HepG2 (cell line): ENCODE measurements at regions not wholly inside any gene's neighbourhood (a gene's known extent, or its start where the extent isn't known, plus 50 kb on each side); places are given as distances from the start of the nearest gene placed in this dataset.

ENCODE experiments used
- ATAC-seq: fragments of 200-7000 bp; cut with Tn5 transposase; 3 replicates; pipeline ENCODE4 v1.9.1; 2020; ENCODE audit warnings: mild to moderate bottlenecking, moderate library complexity
- BruUV-seq: library from RNA; stranded (reverse); fragments of 400-500 nt; replicated peaks from 2 replicates; lab custom pipeline; 2021; lab: Mats Ljungman, UMichigan
- CTCF ChIA-PET: fragments of 300-600 bp; formaldehyde crosslinking; extraction: SDS; loops from one replicate; lab custom pipeline; 2021; ENCODE audit warnings: low total read pairs, inconsistent platforms, low intra/inter-chr PET ratio; lab: Yijun Ruan, JAX
- POLR2A ChIA-PET: fragments of 350-600 bp; sonication (Branson Sonifier 250); formaldehyde crosslinking; loops from one replicate; lab custom pipeline; 2020; ENCODE audit warnings: antibody characterized with exemption, inconsistent platforms; lab: Yijun Ruan, JAX
- DNase-seq: peaks from one replicate; pipeline ENCODE4 v3.0.0-alpha.2; 2015; ENCODE audit warnings: low spot score
- FAIRE-seq: peaks from 3 replicates; lab custom pipeline; 2011; peaks lifted over from hg19 to GRCh38; lab: Jason Lieb, UNC
- H2AFZ ChIP-seq: one replicate; pipeline ENCODE4 v1.6.1; 2011; ENCODE audit warnings: low read length, inconsistent platforms
- H3K27ac ChIP-seq: fragments of 300-600 bp; 3 replicates; pipeline ENCODE4 v1.8.0; 2011; ENCODE audit warnings: mixed run types, mild to moderate bottlenecking, mixed read lengths, low read length, inconsistent platforms; ENCODE audit not compliant: insufficient read depth; ENCODE audit errors: extremely low read length
- H3K27me3 ChIP-seq, 2 experiments: fragments of 200-600 bp in 1 of 2; 2 replicates in 1 of 2; 3 replicates in 1 of 2; pipeline versions ENCODE4 v1.6.0 to v1.8.0; 2011; ENCODE audit warnings: low read length in 2 of 2, mild to moderate bottlenecking in 2 of 2, moderate library complexity in 2 of 2, inconsistent platforms in 1 of 2; ENCODE audit not compliant: insufficient read depth in 2 of 2, control insufficient read depth in 1 of 2
- H3K36me3 ChIP-seq, 2 experiments: fragments of 200-600 bp in 1 of 2; replicated peaks in 1 of 2; 2 replicates in 1 of 2; 3 replicates in 1 of 2; pipeline versions ENCODE4 v1.5.1 to v1.8.0; 2011; ENCODE audit warnings: low read length in 2 of 2, inconsistent platforms in 1 of 2; ENCODE audit not compliant: insufficient read depth in 2 of 2, control insufficient read depth in 1 of 2
- H3K4me1 ChIP-seq: 2 replicates; pipeline ENCODE4 v1.5.1; 2012; ENCODE audit warnings: low read length, inconsistent platforms; ENCODE audit not compliant: insufficient read depth
- H3K4me2 ChIP-seq: 2 replicates; pipeline ENCODE4 v1.6.0; 2011; ENCODE audit warnings: low read depth, low read length, inconsistent platforms
- H3K4me3 ChIP-seq, 3 experiments: fragments of 200-600 bp in 1 of 3; sonication (generic), shearing (Covaris generic) in 1 of 3; replicated peaks in 1 of 3; 2 replicates each; pipeline ENCODE4 v1.5.1; 2011 to 2016; ENCODE audit warnings: low read length in 3 of 3, inconsistent platforms in 2 of 3, low read depth in 2 of 3, mild to moderate bottlenecking in 2 of 3, control low read depth in 1 of 3, mixed read lengths in 1 of 3; ENCODE audit not compliant: insufficient read depth in 1 of 3
- H3K79me2 ChIP-seq: one replicate; pipeline ENCODE4 v1.6.1; 2011; ENCODE audit warnings: low read length, inconsistent platforms; ENCODE audit not compliant: insufficient read depth
- H3K9ac ChIP-seq: 2 replicates; pipeline ENCODE4 v1.6.0; 2011; ENCODE audit warnings: mild to moderate bottlenecking, low read depth, low read length, inconsistent platforms; ENCODE audit not compliant: insufficient read depth
- H3K9me3 ChIP-seq: 2 replicates; pipeline ENCODE4 v1.5.1; 2012; ENCODE audit warnings: mild to moderate bottlenecking, low read length
- H4K20me1 ChIP-seq: 2 replicates; pipeline ENCODE4 v1.6.0; 2011; ENCODE audit warnings: inconsistent platforms, mild to moderate bottlenecking, low read length, moderate library complexity; ENCODE audit not compliant: insufficient read depth
- CEBPG ChIP-seq: IDR thresholded peaks from 2 replicates; pipeline ENCODE4 v1.6.1; 2016
- E2F1 ChIP-seq: sonication (generic); formaldehyde crosslinking; IDR thresholded peaks from 2 replicates; pipeline ENCODE4 v1.5.0; 2020; ENCODE audit warnings: missing genetic modification reagents
- HNRNPUL1 ChIP-seq: fragments of 200-400 bp; formaldehyde crosslinking; IDR thresholded peaks from 2 replicates; pipeline ENCODE4 v1.6.1; 2017; ENCODE audit warnings: low read depth, mild to moderate bottlenecking, low read length, moderate library complexity
- ZNF878 ChIP-seq: sonication (generic); formaldehyde crosslinking; IDR thresholded peaks from 2 replicates; pipeline ENCODE4 v1.8.1; 2023; ENCODE audit warnings: mild to moderate bottlenecking, missing genetic modification reagents, moderate library complexity
- WGBS: methylation state at CpG from one replicate; pipeline ENCODE4 v1.1.6; 2017; ENCODE audit warnings: low lambda C conversion rate; 5-methylcytosine and 5-hydroxymethylcytosine counted together
- in situ Hi-C: cut with HindIII; loops from 2 replicates; pipeline ENCODE4 v1.10.0; 2017; ENCODE audit warnings: low pct_unique_long_range_greater_than_20kb; ENCODE audit not compliant: extremely low pct_ligation_motif_present
- intact Hi-C: fragments of 100-400 bp; cut with micrococcal nuclease; formaldehyde crosslinking; loops from one replicate; pipeline ENCODE4 v1.10.0; 2022; ENCODE audit not compliant: unreplicated experiment
- TF ChIP-seq, protein P1 (sequence below): sonication (generic); formaldehyde crosslinking; IDR thresholded peaks from 2 replicates; pipeline ENCODE4 v1.4.0; 2020; ENCODE audit warnings: mild to moderate bottlenecking, missing genetic modification reagents

DNA sequence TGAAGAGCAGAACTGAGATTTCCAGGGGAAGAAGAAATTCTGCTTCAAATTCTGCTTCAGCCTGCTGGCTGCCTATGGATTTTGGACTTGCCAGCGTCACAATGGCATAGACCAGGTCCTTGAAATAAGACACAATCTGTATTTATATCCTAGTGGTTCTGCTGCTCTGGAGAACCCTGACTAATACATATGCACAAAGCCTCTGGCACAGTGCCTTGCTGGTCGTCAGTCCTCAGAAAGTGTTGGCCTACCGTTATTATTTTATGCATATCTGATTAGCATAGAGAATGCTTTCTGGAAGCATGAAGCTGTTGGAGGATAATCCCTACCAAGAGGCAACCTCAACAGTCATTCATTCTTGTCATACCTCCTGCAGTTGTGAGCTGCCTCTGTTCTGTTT lies 213.7 kb downstream of the B3GLCT start (continued):
- TF ChIP-seq CEBPG (CRISPR knock-in tag): no peak

DNA sequence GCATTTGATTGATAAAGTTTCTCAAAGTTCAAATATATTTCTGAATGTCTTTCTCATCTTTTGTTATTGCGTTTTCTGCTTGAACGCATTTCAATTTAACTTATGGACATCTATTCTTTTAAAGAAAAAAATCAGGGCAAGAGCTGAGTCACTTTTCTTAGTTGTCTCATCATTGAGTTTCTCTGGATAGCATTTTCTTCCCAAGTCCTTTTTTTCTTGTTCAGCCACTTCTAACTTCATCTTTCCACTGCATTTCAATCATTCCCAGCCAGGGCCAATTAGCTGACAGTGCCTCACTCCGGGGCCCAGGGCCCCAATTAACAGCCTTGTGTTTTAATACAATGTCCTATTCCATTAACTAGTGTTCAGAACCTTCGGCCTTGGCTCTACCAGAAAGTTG lies 216.3 kb downstream of the B3GLCT start:
- no peaks in the 10 kb centered on the region; a peak in 1 of 5 replicates for H3K27me3 ChIP-seq
- H4K20me1 ChIP-seq: no peaks in the 10 kb centered on the region
- CTCF ChIA-PET: no interaction called here
- 2% methylated on average over 4 of the region's 4 CpGs for WGBS
- BruUV-seq: no TSS peak
- no peaks in the 10 kb centered on the region for H3K36me3 ChIP-seq
- H3K4me1 ChIP-seq: no peaks in the 10 kb centered on the region
- ATAC-seq: no peak
- H3K27ac ChIP-seq: no peak overlapping the region
- POLR2A ChIA-PET: no interaction called here
- no peak for FAIRE-seq
- H3K4me2 ChIP-seq: no peak overlapping the region
- H3K9me3 ChIP-seq: no peaks in the 10 kb centered on the region
- in situ Hi-C loops: no loop called here
- DNase-seq: no peak
- H2AFZ ChIP-seq: no peak overlapping the region
- TF ChIP-seq E2F1 (CRISPR knock-in tag) (no peak), HNRNPUL1 (no peak), ZNF878 (no peak)
- TF ChIP-seq, protein P1, sequence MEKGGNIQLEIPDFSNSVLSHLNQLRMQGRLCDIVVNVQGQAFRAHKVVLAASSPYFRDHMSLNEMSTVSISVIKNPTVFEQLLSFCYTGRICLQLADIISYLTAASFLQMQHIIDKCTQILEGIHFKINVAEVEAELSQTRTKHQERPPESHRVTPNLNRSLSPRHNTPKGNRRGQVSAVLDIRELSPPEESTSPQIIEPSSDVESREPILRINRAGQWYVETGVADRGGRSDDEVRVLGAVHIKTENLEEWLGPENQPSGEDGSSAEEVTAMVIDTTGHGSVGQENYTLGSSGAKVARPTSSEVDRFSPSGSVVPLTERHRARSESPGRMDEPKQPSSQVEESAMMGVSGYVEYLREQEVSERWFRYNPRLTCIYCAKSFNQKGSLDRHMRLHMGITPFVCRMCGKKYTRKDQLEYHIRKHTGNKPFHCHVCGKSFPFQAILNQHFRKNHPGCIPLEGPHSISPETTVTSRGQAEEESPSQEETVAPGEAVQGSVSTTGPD (CRISPR knock-in tag): no peak
- TF ChIP-seq, all 625 proteins: peak for 0
- intact Hi-C loops: no loop called here
- no peak overlapping the region for H3K4me3 ChIP-seq
- no peaks in the 10 kb centered on the region for H3K79me2 ChIP-seq
- H3K9ac ChIP-seq: no peak overlapping the region
